Lower leg skin (tissue), 3 donors: ENCODE measurements at regions not wholly inside any gene's neighbourhood (a gene's known extent, or its start where the extent isn't known, plus 50 kb on each side); places are given as distances from the start of the nearest gene placed in this dataset.

Source experiments
- POLR2A ChIP-seq, 2 donors: fragments of 450-650 bp; IDR thresholded peaks; one replicate each; pipeline ENCODE4 v1.6.1; 2016 to 2017; ENCODE audit warnings: antibody characterized with exemption in 2 of 2, mild to moderate bottlenecking in 1 of 2, moderate library complexity in 1 of 2
- TF ChIP-seq, protein P1 (sequence below), 3 donors: fragments of 450-650 bp; IDR thresholded peaks; one replicate each; pipeline ENCODE4 v1.5.1; 2016; ENCODE audit warnings: antibody characterized with exemption in 3 of 3, mild to moderate bottlenecking in 3 of 3, moderate library complexity in 2 of 3

- TF ChIP-seq, protein P1, sequence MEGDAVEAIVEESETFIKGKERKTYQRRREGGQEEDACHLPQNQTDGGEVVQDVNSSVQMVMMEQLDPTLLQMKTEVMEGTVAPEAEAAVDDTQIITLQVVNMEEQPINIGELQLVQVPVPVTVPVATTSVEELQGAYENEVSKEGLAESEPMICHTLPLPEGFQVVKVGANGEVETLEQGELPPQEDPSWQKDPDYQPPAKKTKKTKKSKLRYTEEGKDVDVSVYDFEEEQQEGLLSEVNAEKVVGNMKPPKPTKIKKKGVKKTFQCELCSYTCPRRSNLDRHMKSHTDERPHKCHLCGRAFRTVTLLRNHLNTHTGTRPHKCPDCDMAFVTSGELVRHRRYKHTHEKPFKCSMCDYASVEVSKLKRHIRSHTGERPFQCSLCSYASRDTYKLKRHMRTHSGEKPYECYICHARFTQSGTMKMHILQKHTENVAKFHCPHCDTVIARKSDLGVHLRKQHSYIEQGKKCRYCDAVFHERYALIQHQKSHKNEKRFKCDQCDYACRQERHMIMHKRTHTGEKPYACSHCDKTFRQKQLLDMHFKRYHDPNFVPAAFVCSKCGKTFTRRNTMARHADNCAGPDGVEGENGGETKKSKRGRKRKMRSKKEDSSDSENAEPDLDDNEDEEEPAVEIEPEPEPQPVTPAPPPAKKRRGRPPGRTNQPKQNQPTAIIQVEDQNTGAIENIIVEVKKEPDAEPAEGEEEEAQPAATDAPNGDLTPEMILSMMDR (IDR thresholded peaks at IDR 0.05), result no peak
- no peak for TF ChIP-seq POLR2A (IDR thresholded peaks at IDR 0.05)
These were observed 75.2 kb upstream of the C3orf80 start for GRCh38 chr3:160150066-160150465.
